IPS-15b (cell line): ENCODE measurements at regions not wholly inside any gene's neighbourhood (a gene's known extent, or its start where the extent isn't known, plus 50 kb on each side); places are given as distances from the start of the nearest gene placed in this dataset.
"Not testable (repeated sequence)": the region's sequence is repeated elsewhere in the genome, so short reads cannot be mapped to it uniquely, and the experiment has no call there.

Experiments used
- H3K27me3 ChIP-seq: one replicate; pipeline ENCODE4 v1.6.1; 2013; ENCODE audit warnings: low read length; ENCODE audit not compliant: control insufficient read depth, insufficient read depth
- H3K36me3 ChIP-seq: one replicate; pipeline ENCODE4 v1.6.1; 2013; ENCODE audit warnings: low read length; ENCODE audit not compliant: control insufficient read depth, insufficient read depth
- H3K4me1 ChIP-seq: one replicate; pipeline ENCODE4 v1.6.1; 2013; ENCODE audit warnings: mild to moderate bottlenecking, low read length; ENCODE audit not compliant: control insufficient read depth, insufficient read depth
- H3K4me3 ChIP-seq: one replicate; pipeline ENCODE4 v1.5.1; 2013; ENCODE audit warnings: low read depth, low read length
- H3K9ac ChIP-seq: one replicate; pipeline ENCODE4 v1.6.1; 2013; ENCODE audit warnings: low read depth, mild to moderate bottlenecking, low read length
- H3K9me3 ChIP-seq: one replicate; pipeline ENCODE4 v1.6.1; 2013; ENCODE audit warnings: mild to moderate bottlenecking, low read length; ENCODE audit not compliant: control insufficient read depth, insufficient read depth

DNA sequence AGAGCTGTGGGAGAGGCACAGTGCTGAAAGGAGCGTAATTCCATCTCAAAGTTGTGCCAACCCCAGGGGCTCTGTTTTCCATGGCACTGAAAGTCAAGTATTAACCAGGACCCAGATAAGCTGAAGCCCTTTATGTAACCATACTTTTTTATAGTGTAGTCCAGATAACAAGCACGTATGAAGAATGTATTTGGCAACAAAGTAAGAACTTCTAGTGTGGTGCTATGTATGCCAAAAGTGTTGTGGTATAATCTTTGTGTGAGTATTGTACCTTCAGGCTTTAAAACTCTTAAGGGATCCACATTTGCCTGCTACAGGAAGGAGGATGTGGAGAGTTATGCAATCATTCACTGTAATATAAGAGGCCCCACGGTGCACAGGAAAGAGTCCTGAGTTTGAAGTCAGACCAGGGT lies 129.4 kb downstream of the IBTK start:
- H3K4me1 ChIP-seq = no peaks in the 10 kb centered on the region
- H3K4me3 ChIP-seq = no peak overlapping the region
- no peaks in the 10 kb centered on the region for H3K36me3 ChIP-seq
- no peak overlapping the region for H3K9ac ChIP-seq
- H3K27me3 ChIP-seq = no peaks in the 10 kb centered on the region
- no peaks in the 10 kb centered on the region for H3K9me3 ChIP-seq

DNA sequence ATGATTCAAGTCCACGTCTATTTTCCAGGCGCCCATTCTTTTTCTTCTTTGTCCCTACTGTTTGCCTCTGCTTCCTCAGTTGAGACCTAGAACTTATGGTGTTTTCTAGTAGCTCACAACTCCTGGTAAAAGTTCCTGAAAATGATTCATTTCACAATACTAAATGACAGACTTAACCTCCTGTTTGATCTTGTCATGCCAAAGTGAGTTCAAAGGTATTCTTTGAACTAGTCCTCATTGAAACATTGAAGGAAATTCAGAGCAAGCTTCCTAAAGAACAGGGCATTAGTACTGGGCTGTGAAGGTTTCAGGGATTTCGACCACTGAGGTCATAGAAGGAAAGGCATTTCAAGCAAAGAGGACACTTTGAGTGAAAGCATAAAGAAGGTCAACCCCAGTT lies 132.8 kb downstream of the IBTK start:
- H3K27me3 ChIP-seq = no peaks in the 10 kb centered on the region
- no peaks in the 10 kb centered on the region for H3K9me3 ChIP-seq
- H3K4me3 ChIP-seq = no peak overlapping the region
- no peak overlapping the region for H3K9ac ChIP-seq
- no peaks in the 10 kb centered on the region for H3K36me3 ChIP-seq
- H3K4me1 ChIP-seq = no peaks in the 10 kb centered on the region

DNA sequence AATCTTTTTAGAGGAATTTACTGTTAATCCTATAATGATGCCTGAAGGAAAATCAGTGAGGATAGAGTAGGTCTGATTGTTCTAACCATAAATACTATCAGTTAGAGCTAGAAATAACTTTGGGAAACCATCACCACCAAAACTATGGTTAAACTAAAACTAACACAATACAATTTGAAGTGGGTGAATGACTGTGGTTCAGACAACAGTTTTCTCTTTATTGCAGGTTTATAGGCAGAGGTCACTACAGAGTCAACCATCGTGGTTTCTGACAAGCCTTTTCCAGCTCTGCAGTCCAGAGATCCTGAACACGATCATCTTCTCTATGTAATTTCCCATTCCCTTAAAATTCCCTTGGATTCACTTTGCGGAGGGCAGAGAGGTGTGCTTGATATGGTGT lies 134.3 kb downstream of the IBTK start:
- H3K4me3 ChIP-seq = no peak overlapping the region
- H3K4me1 ChIP-seq = no peaks in the 10 kb centered on the region
- H3K9ac ChIP-seq = no peak overlapping the region
- no peaks in the 10 kb centered on the region for H3K27me3 ChIP-seq
- no peaks in the 10 kb centered on the region for H3K9me3 ChIP-seq
- H3K36me3 ChIP-seq = no peaks in the 10 kb centered on the region

DNA sequence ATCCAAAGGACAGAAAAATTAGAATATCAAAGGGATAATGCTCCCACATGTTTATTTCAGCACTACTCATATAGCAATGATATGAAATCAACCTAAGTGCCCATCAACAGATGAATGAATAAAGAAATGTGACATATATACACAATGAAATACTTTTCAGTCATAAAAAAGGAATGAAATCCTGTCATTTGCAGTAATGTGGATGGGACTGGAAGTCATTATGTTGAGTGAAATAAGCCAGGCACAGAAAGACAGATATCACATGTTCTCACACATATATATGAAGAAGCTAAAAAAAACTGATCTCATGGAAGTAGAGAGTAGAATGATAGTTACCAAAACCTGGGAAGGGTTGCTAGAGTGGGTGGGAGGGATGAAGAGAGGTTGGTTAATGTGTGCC lies 135.7 kb downstream of the IBTK start:
- no peaks in the 10 kb centered on the region for H3K27me3 ChIP-seq
- H3K4me1 ChIP-seq = no peaks in the 10 kb centered on the region
- H3K36me3 ChIP-seq = no peaks in the 10 kb centered on the region
- no peak overlapping the region for H3K4me3 ChIP-seq
- H3K9ac ChIP-seq = no peak overlapping the region
- no peaks in the 10 kb centered on the region for H3K9me3 ChIP-seq

DNA sequence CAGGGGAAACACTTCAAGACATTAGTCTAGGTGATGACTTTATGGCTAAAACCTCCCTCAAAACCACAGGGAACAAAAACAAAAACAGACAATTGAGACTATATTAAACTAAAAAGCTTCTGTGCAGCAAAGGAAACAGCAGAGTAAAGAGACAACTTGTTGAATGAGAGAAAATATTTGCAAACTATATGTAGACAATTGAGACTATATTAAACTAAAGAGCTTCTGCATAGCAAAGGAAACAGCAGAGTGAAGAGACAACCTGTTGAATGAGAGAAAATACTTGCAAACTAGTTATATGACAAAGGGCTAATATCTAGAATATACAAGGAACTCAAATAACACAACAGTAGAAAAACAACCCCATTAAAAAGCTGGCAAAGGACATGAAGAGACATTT lies 136.4 kb downstream of the IBTK start:
- H3K9me3 ChIP-seq = no peaks in the 10 kb centered on the region
- no peaks in the 10 kb centered on the region for H3K27me3 ChIP-seq
- H3K4me1 ChIP-seq = no peaks in the 10 kb centered on the region
- H3K9ac ChIP-seq = no peak overlapping the region
- H3K4me3 ChIP-seq = no peak overlapping the region
- no peaks in the 10 kb centered on the region for H3K36me3 ChIP-seq

DNA sequence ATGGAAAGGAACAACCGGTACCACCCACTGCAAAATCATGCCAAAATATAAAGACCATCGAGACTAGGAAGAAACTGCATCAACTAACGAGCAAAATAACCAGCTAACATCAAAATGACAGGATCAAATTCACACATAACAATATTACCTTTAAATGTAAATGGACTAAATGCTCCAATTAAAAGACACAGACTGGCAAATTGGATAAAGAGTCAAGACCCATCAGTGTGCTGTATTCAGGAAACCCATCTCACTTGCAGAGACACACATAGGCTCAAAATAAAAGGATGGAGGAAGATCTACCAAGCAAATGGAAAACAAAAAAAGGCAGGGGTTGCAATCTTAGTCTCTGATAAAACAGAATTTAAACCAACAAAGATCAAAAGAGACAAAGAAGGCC lies 144.4 kb downstream of the IBTK start:
- H3K9ac ChIP-seq, H3K9me3 ChIP-seq, H3K27me3 ChIP-seq, H3K36me3 ChIP-seq, H3K4me1 ChIP-seq, H3K4me3 ChIP-seq: not testable (repeated sequence)

DNA sequence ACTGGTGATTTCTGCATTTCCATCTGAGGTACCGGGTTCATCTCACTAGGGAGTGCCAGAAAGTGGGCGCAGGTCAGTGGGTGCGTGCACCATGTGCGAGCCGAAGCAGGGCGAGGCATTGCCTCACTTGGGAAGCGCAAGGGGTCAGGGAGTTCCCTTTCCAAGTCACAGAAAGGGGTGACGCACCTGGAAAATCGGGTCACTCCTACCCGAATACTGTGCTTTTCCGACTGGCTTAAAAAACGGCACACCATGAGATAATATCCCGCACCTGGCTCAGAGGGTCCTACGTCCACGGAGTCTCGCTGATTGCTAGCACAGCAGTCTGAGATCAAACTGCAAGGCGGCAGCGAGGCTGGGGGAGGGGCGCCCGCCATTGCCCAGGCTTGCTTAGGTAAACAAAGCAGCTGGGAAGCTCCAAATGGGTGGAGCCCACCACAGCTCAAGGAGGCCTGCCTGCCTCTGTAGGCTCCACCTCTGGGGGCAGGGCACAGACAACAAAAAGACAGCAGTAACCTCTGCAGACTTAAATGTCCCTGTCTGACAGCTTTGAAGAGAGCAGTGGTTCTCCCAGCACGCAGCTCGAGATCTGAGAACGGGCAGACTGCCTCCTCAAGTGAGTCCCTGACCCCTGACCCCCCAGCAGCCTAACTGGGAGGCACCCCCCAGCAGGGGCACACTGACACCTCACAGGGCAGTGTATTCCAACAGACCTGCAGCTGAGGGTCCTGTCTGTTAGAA lies 146.0 kb downstream of the IBTK start:
- not testable (repeated sequence) for H3K9ac ChIP-seq, H3K4me1 ChIP-seq, H3K36me3 ChIP-seq, H3K27me3 ChIP-seq, H3K9me3 ChIP-seq
- H3K4me3 ChIP-seq = peak overlapping the region; percentile 49

DNA sequence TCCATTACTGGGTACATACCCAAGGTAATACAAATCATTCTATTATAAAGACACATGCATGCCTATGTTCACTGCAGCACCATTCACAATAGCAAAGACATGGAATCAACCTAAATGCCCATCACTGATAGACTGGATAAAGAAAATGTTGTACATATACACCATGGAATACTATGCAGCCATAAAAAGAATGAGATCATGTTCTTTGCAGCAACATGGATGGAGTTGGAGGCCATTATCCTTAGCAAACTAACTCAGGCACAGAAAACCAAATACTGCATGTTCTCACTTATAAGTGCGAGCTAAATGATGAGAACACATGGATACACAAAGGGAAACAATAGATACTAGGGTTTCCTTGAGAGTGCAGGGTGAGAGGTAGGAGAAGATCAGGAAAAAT lies 146.8 kb downstream of the IBTK start:
- not testable (repeated sequence) for H3K27me3 ChIP-seq, H3K9me3 ChIP-seq, H3K36me3 ChIP-seq, H3K4me1 ChIP-seq, H3K4me3 ChIP-seq, H3K9ac ChIP-seq

DNA sequence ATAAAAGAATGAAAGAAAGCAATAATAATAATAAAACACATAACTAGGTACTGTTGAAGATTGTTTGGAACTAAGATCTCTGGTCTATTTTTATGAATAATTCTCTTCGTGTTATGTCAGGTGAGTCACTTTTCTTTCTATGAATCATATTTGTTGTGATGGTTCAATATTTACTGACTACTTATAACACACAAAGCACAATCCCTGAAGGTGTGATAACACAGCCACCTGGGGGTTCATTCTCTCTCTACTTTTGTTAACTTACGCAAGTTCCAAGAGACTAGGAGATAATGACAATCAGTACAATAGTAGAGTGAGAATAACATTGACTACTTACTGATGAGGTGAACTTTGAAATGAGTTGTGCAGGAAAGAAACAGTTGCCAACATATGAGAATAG lies 149.9 kb downstream of the IBTK start:
- H3K4me3 ChIP-seq = no peak overlapping the region
- H3K4me1 ChIP-seq = no peaks in the 10 kb centered on the region
- H3K9me3 ChIP-seq = no peaks in the 10 kb centered on the region
- no peaks in the 10 kb centered on the region for H3K36me3 ChIP-seq
- H3K27me3 ChIP-seq = no peaks in the 10 kb centered on the region
- no peak overlapping the region for H3K9ac ChIP-seq

DNA sequence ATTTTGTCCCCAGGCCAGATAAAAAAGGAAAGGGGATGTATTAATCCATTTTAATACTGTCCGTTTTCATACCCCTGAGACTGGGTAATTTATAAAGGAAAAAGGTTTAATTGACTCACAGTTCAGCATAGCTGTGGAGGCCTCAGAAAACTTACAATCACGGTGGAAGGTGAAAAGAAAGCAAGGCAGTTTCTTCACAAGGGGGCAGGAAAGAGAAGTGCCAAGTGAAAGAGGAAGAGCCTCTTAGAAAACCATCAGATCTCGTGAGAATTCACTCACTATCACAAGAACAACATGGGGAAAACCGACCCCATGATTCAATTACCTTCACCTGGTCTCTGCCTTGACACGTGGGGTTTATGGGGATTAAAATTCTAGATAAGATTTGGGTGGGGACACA lies 152.5 kb downstream of the IBTK start:
- no peaks in the 10 kb centered on the region for H3K27me3 ChIP-seq
- H3K9ac ChIP-seq = no peak overlapping the region
- no peak overlapping the region for H3K4me3 ChIP-seq
- no peaks in the 10 kb centered on the region for H3K36me3 ChIP-seq
- no peaks in the 10 kb centered on the region for H3K9me3 ChIP-seq
- no peaks in the 10 kb centered on the region for H3K4me1 ChIP-seq

DNA sequence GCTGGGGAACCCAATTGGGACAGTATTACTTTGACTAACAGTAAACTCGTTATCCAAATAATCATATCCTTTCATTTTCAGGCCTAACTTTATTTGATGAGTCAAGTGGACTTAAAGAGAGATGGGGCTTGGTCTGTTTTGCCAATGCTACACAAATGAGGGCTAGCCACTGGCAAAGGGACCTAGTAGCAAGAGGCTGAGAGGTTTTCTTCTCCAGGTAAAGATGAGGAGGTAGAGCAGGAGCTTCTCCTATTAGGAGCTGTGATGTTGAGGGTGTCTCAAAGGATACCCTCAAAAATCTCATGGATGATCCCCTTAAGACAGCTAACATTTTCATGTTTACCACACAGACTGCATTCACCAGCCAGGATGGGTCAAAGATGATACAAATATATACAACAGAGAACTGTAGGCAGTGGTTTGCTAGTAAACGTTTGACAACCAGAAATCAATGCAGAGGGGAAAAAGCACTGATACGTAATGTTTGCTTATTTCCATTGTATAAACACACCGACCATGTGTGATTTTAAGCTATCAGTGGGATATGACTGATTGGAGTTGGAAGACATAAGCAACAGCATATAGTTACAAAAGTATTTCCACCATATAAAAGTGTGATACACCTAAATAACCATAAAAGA lies 153.3 kb downstream of the IBTK start:
- H3K4me3 ChIP-seq = no peak overlapping the region
- H3K27me3 ChIP-seq = no peaks in the 10 kb centered on the region
- no peaks in the 10 kb centered on the region for H3K4me1 ChIP-seq
- H3K9ac ChIP-seq = no peak overlapping the region
- no peaks in the 10 kb centered on the region for H3K36me3 ChIP-seq
- no peaks in the 10 kb centered on the region for H3K9me3 ChIP-seq

DNA sequence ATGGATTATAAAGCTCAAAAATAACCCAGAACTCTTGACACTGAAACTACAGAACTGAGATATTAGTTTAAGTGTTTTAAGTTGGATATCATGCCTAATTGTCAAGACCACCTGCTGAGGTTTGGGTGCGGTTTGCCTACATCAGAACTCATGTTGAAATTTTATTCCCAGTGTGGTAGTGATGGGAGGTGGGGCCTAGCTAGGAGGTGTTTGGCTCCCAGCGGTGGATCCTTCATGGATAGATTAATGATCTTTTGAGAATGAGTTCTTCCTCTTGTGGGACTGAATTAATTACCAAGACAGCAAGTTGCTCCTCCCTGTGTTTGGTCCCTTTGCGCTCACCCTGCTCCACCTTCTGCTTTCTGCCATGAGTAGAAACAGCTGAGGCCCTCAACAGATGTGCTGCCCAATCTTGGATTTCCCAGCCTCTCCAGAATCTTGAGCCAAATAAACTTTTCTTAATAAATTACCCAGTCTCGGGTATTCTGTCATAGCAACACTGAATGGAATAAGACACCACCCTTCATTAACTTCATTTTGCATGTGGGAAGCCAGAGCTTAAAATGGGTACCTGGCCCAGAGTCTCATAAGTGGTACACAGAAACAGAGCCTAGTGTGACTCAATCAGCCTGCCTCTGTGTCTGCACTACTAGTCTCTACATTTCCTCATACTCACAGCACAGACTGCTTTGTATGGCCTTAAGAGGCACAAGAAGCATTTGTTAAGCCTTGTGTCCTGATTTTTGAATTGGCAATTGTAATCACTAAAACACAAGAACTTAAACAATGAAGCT lies 158.4 kb downstream of the IBTK start:
- Histone ChIP-seq H3K9ac (no peak overlapping the region), H3K36me3 (no peaks in the 10 kb centered on the region), H3K9me3 (no peaks in the 10 kb centered on the region), H3K27me3 (no peaks in the 10 kb centered on the region), H3K4me3 (no peak overlapping the region), H3K4me1 (no peaks in the 10 kb centered on the region)
